ENCODE measurements at regions not wholly inside any gene's neighbourhood (a gene's known extent, or its start where the extent isn't known, plus 50 kb on each side); places are given as distances from the start of the nearest gene placed in this dataset.

GRCh38 chr13:37382146-37382545, 216.4 kb downstream of the POSTN start:
- TF ChIP-seq CTCF (IDR thresholded peaks at IDR 0.05): no peak
- Mint-ChIP-seq H3K4me3 (no peak overlapping the region), H3K27me3 (ENCODE audit: low read depth, poor library complexity) (peaks cover 3% of the 10 kb centered on the region), H3K4me1 (no peaks in the 10 kb centered on the region), H3K36me3 (ENCODE audit: low read depth) (no peaks in the 10 kb centered on the region), H3K27ac (no peak overlapping the region), H3K9me3 (no peaks in the 10 kb centered on the region)
- no peak for DNase-seq

DNA sequence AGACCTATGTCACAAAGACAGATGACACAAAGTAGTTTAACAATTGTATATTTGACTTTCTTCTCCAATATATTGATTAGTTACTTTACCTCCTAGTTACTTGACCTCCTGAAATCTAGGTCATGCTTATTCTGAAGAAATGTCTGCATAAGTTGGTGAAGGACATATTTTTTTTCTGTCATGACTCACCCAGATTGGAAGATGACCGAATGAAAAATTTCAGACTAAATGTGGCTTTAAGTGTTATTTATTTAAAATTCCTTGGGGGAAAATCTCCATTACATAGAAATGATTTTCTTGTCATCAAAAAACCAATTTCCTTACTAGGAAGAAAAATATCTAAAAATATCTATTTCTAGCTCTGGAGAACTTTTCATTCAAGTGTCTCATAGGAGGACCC, 217.1 kb downstream of the POSTN start:
- Mint-ChIP-seq H3K4me3 (no peak overlapping the region), H3K27me3 (ENCODE audit: low read depth, poor library complexity) (peaks cover 3% of the 10 kb centered on the region), H3K27ac (no peak overlapping the region), H3K36me3 (ENCODE audit: low read depth) (no peaks in the 10 kb centered on the region), H3K9me3 (no peaks in the 10 kb centered on the region), H3K4me1 (no peaks in the 10 kb centered on the region)
- no peak for TF ChIP-seq CTCF (IDR thresholded peaks at IDR 0.05)
- DNase-seq: no peak

DNA sequence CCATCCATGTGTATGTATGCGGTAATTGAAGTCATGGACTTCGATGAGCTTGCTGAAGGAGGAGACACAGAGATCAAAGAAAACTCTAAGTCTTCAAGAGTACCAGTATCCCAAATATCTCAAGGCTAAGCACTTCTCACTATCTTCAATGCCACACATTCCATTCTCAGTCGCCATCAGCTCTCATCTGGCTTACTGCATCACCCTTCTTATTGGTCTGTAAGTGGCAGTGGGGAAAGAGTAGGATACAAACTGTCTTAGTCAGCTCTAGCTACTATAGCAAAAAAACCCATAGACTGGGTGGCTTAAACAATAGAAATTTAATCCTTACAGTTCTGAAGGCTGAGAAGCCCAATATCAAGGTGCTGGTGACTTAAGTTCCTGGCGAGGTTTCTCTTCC, 218.7 kb downstream of the POSTN start:
- peaks cover 3% of the 10 kb centered on the region for H3K27me3 Mint-ChIP-seq (ENCODE audit: low read depth, poor library complexity)
- no peak overlapping the region for H3K27ac Mint-ChIP-seq
- DNase-seq: no peak
- no peaks in the 10 kb centered on the region for H3K4me1 Mint-ChIP-seq
- TF ChIP-seq CTCF (IDR thresholded peaks at IDR 0.05): no peak
- no peaks in the 10 kb centered on the region for H3K36me3 Mint-ChIP-seq (ENCODE audit: low read depth)
- no peak overlapping the region for H3K4me3 Mint-ChIP-seq
- no peaks in the 10 kb centered on the region for H3K9me3 Mint-ChIP-seq

GRCh38 chr13:37375724-37376123, 222.8 kb downstream of the POSTN start:
- no peak for TF ChIP-seq CTCF (IDR thresholded peaks at IDR 0.05)
- Mint-ChIP-seq H3K4me3 (no peak overlapping the region), H3K27ac (no peak overlapping the region), H3K9me3 (no peaks in the 10 kb centered on the region), H3K36me3 (ENCODE audit: low read depth) (no peaks in the 10 kb centered on the region), H3K4me1 (no peaks in the 10 kb centered on the region), H3K27me3 (ENCODE audit: low read depth, poor library complexity) (peaks cover 3% of the 10 kb centered on the region)
- DNase-seq: no peak

GRCh38 chr13:37375071-37375470, 223.5 kb downstream of the POSTN start:
- TF ChIP-seq CTCF (IDR thresholded peaks at IDR 0.05): no peak
- H3K4me1 Mint-ChIP-seq: no peaks in the 10 kb centered on the region
- no peak overlapping the region for H3K4me3 Mint-ChIP-seq

GRCh38 chr13:37369616-37370015, 229.0 kb downstream of the POSTN start:
- Mint-ChIP-seq H3K36me3 (ENCODE audit: low read depth) (no peaks in the 10 kb centered on the region), H3K27ac (no peak overlapping the region), H3K4me1 (no peaks in the 10 kb centered on the region), H3K4me3 (no peak overlapping the region), H3K9me3 (no peaks in the 10 kb centered on the region), H3K27me3 (ENCODE audit: low read depth, poor library complexity) (no peaks in the 10 kb centered on the region)
- DNase-seq: no peak
- TF ChIP-seq CTCF (IDR thresholded peaks at IDR 0.05): no peak

More at GRCh38 chr13:37375071-37375470, 223.5 kb downstream of the POSTN start:
- Mint-ChIP-seq H3K27me3 (ENCODE audit: low read depth, poor library complexity) (peaks cover under 1% of the 10 kb centered on the region), H3K9me3 (no peaks in the 10 kb centered on the region), H3K27ac (no peak overlapping the region), H3K36me3 (ENCODE audit: low read depth) (no peaks in the 10 kb centered on the region)
- no peak for DNase-seq
